Suppressor macrophage treated with lipopolysaccharide for 4 hours (primary cell): ENCODE measurements at regions not wholly inside any gene's neighbourhood (a gene's known extent, or its start where the extent isn't known, plus 50 kb on each side); places are given as distances from the start of the nearest gene placed in this dataset.

Experiments used
- DNase-seq: peaks from one replicate; pipeline ENCODE4 v3.0.0-alpha.2; 2020

DNA sequence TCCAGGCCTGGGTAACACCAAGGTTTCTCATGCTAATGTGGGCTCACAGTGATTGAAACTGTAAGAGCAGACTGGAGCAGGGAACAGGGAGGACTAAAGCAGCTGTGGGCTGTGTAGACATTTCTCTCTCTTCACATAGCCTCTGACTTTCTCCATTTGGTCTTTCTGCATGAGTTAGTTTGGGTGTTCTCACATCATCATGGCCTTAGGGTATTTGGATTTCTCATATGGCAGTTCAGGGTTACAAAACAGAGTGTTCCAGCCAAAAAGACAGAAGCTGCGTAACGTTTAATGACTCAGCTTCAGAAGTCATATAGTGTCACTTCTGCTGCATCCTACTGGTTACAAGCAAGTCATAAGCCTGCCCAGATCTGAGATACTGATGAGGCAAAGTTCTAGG lies 52.0 kb upstream of the OSBPL8 start:
- peak; percentile 86 for DNase-seq

DNA sequence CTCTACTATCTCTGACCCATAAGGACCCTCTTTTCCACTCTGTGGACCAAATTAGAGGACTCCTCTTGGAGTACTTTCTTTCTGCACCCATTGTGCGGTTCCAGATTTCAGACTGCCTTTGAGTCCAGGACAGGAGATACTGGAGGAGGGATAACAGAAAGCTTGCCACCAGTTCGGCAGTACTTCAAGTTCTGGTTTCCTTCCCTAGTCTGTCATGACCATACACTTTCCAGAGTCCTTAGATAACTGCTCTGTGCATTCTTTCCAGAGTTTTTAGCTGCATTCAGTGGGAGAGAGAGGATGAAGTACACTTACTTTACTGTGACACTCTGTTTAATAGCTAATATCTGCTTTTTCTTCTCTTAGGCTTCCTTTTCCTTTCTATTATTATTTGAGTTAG lies 54.8 kb upstream of the OSBPL8 start:
- DNase-seq: no peak

DNA sequence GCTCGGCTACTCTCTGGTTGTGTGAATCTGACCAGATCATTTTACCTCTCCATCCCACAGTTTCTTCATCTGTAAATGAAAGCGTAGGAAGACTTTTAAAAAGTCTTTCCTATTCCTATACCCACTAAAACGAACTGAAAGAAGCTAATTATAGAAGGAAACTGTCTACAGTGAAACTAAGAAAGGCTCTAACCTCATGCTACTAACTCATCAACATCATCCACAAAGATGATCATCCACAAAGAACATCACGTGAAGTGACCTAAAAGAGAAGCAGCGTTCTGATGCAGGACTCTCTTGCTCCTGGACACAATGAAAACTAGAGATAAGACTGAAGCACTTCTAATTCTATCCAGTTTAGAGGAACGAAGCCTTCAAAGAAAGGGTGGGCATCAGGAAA lies 58.5 kb upstream of the OSBPL8 start:
- DNase-seq: peak; percentile 19

DNA sequence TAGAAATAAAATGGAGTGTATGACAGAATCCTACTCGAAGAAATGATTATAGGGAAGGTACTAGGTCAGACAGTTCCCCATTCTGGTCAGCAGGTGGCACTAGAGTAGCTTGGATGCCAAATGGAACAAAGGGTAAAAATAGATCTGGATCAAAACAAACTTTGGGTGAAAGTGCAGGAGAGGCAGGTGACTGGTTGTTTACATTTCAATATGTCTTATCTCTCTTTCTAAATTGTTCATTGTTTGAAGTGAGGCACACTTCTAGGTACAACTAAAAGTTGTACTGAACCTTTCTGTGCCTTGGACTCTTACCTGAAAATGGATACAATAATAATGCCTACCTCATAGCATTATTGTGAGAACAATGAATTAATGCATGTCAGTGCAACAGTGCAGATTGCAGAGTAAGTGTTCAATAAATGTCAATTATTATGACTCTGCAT lies 62.0 kb upstream of the OSBPL8 start:
- DNase-seq: peak; percentile 79

DNA sequence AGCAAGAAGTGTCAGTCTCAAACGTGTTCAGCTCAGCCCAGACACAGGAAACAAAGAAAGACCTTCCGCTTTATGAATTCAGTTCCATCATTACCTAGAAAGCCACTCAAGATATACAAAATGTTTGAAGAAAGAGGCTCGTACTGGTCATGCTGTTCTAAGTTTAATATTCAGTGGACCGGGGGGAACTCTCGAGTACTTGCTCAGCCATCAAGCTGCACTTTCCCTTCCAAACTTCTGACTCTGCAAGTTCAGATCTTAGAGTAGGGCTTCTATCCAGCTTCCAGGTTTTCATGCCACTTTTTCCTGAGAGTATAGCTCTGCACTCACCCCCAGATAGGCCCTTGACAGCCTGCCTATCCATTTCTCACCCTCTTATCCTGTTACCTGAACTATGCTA lies 62.8 kb upstream of the OSBPL8 start:
- no peak for DNase-seq

DNA sequence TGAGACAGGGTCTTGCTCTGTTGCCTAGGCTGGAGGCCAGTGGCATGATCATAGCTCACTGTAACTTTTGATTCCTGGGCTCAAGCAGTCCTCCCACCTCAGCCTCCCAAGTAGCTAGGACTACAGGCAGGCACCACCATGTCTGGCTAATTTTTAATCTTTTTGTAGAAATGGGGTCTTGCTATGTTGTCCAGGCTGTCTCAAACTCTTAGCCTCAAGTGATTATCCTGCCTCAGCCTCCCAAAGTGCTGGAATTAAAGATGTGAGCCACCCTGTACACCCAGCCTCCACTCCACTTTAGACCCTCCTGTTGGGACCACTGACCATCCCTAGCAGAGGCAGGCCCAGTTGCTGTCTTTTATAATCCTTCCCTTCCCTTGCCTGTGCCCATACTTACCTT lies 63.3 kb upstream of the OSBPL8 start:
- no peak for DNase-seq

DNA sequence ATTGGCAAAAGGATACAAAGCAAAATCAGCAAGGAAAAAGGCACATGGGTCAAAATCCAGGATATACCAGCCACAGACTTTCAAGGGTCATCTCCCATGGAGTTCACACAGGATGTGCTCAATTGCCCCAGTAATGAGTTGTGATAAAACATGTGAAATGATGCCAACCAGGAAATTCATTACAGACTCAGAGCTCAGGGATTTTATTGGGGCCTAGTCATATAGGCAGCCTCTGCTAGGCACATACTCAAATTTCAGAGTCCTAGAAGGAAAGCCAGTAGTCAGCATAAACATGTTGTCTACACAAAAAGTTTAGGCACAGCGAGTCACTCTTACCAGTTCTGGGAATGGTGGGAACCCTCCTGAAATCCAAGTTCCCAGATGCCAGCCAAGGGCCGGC lies 64.4 kb upstream of the OSBPL8 start:
- DNase-seq: no peak

DNA sequence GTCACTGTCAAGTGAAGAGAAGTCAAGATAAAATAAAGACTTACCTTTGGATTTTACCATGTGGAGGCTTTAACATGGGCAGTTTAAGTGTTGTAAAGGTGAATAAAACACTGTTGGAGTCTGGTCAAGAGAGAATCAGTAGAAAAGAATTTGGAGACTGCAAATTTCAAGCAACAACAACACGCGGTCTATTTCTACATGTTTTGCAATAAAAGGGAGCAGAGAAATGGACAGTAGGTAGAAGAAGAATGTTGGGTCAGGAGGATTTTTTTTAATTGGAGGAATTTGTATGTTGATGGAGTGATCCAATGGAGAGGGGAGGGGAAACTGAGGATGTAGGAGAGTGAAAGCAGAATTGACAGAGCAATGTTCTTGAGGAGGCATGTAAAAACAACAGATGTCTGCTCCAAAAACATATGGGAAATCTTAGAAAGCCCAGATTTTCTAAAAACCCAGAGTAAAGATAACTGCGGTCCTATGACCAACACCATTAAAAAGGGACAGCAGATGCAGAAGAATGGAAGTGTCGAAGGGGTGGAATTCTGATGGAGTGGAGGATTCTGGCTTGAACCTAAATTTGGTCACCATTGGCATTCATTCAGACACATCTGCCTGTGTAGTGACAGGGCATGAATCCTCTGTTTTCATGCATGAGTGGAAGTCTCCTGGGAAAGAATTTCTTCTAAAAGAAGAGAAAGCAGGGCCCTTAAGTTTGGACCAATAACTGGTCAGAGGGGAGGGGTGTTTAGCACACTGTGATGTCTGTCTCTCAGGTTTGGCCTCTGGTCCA lies 68.0 kb upstream of the OSBPL8 start:
- no peak for DNase-seq

DNA sequence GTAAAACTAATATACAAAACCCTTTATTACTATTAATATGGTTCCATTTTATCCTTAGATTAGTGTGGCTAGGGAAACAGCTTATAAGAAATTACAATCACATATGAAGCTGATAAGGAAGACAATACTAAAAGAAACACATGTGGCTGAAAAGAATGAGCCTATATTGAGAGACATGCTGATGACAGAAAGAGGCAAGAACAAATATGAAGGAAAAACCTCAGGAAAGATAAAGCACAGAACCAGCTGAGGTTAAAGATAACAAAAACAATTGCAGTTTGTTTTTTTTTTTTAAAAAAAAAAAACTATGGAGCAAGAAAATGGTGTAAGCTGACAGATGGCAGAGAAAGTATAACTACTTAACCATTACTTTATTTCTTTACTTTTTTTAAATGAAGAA lies 69.2 kb upstream of the OSBPL8 start:
- DNase-seq: no peak

DNA sequence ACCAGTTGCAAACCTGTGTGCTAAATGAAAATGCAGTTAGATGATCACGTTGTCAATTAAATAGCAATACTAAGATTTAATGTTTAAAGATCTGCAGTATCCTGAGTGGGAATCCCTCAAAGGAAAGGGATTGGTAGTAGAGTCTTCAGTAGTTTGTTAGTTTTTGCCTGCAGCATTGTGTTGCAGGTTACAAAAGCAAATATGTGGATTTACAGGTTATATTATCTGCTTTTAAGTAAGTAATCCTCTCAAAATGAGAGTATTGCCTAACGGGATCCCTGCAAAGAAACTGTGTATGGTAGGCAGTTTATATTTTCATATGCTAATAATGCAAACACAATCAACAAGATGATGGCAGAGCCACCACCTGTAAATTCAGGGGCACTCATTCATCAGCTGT lies 72.2 kb upstream of the OSBPL8 start:
- DNase-seq: no peak

DNA sequence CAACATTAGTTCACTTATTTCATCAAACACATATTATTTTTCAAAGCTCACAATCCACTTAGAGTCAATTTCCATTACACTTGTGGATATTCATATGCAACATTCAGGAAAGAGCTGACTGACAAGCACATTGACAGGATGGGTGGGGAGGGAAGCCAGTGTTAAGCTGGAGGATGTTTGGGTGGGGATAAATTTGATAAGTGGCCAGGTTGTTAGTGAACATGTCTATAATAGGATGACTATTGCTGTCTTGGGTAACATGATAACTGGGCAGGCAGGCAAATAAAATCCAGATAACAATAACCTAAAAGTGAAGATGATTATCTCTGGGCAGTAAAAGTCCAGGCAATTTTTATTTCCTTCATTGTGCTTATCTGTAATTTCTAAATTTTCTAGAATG lies 73.8 kb upstream of the OSBPL8 start:
- no peak for DNase-seq

DNA sequence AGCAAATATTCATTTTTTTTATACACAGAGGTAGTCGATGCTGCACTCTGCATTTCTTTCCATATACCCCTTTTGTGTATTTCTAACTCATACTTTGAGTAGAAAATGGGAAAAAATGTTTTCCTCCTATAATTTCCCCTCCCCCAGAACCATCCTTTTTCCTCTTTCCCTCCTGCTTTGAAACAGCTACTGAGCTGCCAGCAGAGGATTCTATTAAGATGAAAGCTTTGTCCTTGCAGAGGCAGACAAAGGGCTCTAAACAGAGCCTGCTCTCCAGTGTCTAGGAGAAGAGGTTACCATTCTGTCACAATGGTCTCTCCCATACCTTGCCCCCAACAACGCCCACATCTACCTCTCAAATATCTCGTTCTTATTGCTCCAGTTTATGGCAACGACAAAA lies 74.6 kb upstream of the OSBPL8 start:
- DNase-seq: no peak

DNA sequence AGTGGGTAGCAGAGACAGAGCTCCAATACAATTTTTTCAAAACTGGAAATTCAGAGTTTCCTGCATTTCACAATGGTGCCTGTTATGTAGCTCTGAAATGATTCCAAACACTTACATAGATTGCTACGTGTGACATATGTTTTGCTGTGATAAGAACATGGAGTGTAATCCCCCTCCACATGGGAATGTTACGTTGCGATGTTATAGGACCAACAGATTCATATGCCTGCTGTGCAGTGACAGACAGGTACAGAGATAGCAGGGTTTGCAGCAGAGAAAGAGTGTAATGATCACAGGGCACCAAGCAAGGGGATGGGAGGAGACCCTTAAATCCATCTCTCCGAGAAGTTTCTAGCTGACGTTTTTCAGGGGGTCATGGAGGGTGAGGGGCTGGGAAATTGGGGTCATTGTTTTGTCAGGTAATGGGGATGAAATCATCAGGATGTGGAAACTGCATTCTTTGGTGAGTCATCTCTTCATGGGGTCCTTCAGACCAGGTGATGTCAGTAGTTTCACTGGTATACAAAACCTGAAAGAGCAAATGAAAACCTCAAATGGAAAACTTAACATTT lies 76.6 kb upstream of the OSBPL8 start:
- no peak for DNase-seq

DNA sequence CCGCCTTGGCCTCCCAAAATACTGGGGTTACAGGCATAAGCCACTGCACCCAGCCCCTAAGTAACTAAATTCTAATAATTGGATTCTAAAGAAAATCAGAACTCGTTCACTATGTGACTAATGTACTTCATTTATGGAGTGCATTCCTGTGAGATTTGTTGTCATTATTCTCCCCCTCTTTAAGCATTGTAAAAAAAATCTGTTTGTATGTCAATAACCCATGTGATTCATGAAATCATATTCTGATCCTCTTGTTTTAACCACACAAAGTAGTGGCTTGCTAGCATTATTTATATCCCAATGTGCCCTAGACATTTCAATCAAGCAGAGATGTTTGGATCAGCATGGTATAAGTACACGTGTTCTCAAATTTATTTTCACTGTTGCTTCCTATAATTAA lies 78.2 kb upstream of the OSBPL8 start:
- no peak for DNase-seq

DNA sequence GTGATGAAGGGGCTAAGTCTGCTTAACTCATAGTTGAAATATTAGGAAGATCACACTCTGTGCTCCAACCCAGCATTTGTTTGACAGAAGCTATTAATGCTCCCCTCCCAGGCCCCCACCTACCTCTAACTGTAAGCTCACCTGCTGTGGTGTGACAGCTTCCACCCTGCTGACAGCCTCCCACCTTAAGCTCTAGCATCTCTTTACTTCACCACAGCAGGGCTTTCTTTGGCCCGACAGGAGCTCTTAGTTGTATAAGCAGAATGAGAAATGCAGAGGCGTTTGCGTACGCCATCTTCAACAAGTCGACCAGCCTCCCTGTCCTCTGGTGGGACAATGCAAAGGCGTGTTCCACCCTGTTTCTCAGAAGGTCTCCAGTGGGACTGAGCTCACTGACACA lies 80.1 kb upstream of the OSBPL8 start:
- DNase-seq: no peak

DNA sequence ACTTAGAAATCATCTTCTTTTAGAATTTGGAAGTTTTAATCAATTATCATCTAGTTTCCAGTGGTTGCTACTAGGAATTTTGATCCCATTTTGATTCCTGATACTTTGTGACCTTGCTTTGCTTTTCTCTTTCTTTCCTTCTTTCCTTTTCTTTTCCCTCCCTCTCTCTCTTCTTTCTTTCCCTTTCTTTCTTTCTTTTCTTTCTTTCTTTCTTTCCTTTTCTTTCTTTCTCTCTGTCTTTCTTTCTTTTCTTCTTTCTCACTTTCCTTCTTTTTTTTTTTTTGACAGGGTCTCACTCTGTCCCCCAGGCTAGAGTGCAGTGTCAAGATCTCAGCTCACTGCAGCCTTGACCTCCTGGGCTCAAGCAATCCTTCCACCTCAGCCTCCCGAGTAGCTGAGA lies 81.5 kb upstream of the OSBPL8 start:
- DNase-seq: no peak

DNA sequence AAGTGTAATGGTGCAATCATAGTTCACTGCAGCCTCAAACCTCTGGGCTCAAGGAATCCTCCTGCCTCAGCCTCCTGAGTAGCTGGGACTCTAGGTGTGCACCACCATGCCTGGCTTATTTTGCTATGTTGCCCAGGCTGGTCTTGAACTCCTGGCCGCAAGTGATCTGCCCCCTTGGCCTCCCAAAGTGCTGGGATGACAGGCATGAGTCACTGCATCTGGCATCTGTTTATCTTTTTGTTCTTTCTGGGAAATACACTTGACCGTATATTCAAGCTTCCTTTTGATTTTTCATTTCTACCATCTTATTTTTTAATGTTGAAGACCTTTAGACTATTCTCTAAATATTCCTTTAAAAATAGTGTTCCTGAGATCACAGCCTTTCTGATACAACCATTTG lies 82.4 kb upstream of the OSBPL8 start:
- no peak for DNase-seq

DNA sequence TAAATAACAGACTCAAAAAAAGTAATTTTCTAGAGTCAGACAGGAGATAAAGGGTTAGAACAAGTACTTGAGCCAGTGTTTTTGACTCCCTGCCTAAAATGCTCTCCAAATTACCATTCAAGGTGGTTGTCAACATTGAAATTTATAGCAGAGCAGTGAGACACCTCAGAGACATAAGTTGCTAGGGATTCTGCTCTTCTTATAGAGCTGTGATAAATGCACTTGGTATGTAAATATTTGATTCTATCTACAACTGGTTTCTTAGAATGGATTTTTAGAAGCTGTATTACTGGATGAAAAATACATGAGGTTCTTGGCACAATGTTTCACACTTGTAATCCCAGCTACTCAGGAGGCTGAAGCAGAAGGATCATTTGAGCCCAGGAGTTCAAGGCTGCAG lies 83.9 kb upstream of the OSBPL8 start:
- DNase-seq: no peak

DNA sequence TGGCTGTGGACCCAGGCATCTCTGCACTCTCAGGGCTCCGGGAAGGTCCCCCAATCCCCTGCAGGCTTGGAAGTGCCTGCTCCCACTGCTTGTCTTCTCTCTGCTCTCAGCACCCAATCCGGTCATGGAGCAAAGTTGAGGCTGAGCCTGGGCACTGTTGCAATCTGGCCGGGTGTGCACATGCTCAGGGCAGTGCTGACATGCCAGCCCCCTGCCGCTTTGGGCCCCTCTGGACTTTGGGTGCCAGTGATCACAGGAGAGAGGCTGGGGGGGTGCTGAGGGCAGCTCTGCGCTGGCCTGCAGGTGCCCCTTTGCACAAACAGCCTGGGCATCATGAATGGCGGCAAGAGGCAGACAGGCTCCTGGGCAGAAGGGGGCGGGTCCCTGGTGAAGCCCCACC lies 85.4 kb upstream of the OSBPL8 start:
- DNase-seq: no peak

DNA sequence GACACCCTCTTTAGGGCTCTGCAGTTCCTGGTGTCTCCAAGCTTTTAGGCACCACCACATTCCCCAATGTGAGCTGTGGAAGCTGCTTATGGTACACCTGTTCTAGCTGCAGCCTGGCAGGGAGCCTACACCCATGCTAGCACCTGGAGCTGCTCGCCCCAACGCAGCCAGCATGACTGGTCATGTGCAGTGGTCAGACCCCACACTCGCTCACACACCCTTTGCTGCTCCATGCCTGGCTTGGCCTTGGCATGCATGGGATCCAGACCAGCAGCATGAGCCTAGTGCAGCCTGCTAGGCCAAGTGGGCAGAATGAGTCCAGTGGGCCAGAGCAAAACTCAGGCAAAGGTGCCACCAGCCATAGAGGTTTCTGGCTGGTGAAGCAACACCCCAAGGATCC lies 86.4 kb upstream of the OSBPL8 start:
- DNase-seq: no peak

DNA sequence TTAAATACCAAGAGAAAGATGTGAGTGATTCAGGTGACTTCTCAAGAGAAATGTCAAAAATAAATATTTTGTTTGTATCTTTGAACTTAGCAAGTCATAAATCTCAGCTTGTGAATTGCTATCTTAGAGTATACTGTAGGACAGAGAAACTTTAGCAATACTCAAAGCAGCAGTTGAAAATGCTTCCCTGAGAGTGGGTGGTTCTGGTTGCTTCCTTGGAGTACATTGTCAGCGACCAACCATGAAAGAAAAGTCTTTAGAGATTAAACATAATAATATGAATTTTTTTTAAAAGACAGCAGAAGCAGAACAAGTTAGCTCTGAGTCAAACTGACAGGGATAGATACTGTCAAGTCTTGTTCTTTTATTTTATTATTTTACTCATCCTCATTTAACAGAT lies 86.8 kb upstream of the OSBPL8 start:
- no peak for DNase-seq

DNA sequence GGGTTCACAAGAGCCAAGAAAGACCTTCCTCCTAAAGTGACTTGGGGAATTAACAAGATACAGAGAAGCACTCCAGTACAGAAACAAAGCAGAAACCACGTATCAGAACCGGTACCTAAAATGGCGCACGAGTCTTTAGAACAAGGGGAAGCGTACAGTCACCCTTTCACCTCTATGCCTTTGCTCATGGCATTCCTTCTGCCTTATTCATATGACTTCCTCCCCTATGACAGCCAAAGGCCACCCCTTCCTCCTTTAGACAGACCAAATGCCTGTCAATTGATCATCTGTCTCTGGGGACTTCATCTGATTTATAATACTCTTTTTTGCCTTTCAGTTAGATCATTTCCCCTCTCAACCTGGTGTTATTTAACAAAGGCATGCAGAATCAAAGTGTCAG lies 89.5 kb upstream of the OSBPL8 start:
- no peak for DNase-seq

DNA sequence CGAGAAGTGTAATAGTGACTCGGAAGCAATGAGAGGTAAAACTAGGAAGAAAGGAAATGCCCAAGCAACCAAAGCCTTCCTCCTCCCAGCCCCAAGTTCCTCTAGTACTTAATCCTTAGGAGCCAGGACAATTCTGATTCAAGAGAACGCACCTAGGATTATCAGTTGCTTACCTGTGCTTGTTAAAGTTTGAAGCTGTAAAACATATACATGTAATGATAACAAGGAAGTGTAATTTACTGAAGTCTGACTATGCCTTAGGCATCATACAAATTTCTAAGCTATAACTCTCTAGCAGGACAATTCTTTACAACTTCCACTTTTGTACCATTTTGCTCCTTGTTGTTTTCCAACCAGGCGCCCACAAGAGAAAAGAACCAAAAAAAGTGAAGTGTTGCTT lies 92.8 kb upstream of the OSBPL8 start:
- no peak for DNase-seq

DNA sequence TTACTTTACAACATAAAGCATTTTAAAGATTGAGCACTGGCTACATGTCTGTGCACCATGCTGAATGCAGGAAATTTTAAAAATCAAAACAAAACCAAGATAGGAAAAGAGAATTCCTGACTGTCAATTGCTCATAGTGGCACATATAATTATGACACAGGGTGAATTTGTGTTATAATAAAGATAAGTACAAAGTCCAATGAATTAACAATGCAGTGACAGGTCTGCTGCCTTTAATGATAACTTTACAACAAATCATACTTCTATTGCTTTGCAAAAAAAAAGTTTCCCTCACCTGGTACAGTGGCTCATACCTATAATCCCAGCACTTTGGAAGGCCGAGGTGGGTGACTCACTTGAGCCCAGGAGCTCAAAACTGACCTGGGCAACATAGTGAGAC lies 93.8 kb upstream of the OSBPL8 start:
- DNase-seq: no peak

DNA sequence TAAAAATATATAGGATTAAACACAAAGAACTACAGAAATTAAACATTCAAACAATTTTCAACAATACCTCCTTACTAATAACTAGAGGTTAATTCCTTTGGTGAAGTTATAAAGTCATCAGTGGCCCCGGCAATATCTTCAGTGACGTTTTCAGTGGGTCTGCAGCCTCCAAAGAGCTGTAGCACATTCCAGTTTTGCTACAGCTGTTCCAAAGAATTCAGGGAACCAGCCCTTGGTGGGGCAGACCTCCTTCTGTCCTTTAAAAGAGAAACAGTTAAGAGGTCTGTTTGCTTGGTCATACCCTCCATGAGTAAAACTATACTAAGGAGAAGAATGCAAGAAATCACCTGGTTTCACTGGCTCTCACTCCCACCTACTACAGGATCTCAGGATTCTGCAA lies 99.2 kb upstream of the ZDHHC17 start:
- no peak for DNase-seq
